H1 (cell line): ENCODE measurements at regions not wholly inside any gene's neighbourhood (a gene's known extent, or its start where the extent isn't known, plus 50 kb on each side); places are given as distances from the start of the nearest gene placed in this dataset.

ENCODE experiments used
- SIRT6 ChIP-seq: IDR thresholded peaks from one replicate; pipeline ENCODE4 v1.7.1; 2012; ENCODE audit warnings: low read length, inconsistent platforms
- ZNF274 ChIP-seq: IDR thresholded peaks from 2 replicates; pipeline ENCODE4 v1.7.0; 2012; ENCODE audit warnings: low read length, borderline replicate concordance; ENCODE audit errors: extremely low read depth
- TF ChIP-seq, protein P1 (sequence below), 3 experiments: IDR thresholded peaks; 1 replicate in 2 of 3; 2 replicates in 1 of 3; pipeline versions ENCODE4 v1.5.1 to v1.6.1; 2011; ENCODE audit warnings: low read length in 3 of 3, mild to moderate bottlenecking in 3 of 3, inconsistent platforms in 2 of 3, low read depth in 1 of 3, moderate library complexity in 1 of 3; ENCODE audit not compliant: insufficient read depth in 1 of 3; ENCODE audit errors: control extremely low read depth in 1 of 3

DNA sequence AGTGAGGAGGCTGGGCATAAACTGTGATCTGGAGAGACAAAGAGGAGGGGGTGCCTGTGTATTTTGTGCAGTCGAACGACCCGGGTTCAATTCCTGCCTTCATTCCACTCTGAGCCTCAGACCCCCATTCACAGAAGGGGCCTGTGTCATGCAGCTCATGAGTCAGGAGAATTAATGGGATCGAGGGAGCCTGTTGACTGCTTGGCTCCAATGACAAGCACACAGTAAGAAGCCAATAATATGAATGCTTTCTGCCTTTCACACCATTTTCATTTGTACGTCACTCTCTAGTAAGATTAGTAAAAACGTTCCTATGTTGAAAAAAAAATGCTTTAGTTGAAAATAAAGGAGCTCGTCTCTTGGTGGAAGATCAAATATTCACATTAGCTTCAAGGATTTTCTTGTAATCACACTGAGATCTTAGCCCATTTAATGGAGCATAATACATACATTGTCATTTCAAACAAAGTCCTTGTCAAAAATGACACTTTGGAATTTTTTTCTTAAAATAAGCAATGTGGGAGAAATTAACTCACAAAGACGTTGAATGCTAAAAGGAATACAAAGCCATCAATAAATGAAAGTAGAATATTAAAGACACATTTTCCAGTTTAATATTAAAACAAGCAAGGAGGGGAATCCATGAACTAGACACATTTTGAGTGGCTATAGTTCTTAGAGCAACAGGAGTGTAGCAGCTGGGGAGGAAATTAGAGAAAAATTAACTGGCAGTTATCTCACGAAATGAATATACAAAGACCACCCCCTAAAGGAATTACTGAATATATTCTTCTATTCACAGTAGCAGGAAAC, 246.7 kb upstream of the AFDN start (continued):
- TF ChIP-seq SIRT6 (no peak), ZNF274 (no peak)
- TF ChIP-seq, protein P1, sequence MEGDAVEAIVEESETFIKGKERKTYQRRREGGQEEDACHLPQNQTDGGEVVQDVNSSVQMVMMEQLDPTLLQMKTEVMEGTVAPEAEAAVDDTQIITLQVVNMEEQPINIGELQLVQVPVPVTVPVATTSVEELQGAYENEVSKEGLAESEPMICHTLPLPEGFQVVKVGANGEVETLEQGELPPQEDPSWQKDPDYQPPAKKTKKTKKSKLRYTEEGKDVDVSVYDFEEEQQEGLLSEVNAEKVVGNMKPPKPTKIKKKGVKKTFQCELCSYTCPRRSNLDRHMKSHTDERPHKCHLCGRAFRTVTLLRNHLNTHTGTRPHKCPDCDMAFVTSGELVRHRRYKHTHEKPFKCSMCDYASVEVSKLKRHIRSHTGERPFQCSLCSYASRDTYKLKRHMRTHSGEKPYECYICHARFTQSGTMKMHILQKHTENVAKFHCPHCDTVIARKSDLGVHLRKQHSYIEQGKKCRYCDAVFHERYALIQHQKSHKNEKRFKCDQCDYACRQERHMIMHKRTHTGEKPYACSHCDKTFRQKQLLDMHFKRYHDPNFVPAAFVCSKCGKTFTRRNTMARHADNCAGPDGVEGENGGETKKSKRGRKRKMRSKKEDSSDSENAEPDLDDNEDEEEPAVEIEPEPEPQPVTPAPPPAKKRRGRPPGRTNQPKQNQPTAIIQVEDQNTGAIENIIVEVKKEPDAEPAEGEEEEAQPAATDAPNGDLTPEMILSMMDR (IDR thresholded peaks at IDR 0.05; ENCODE audit: control extremely low read depth in 1 of 3, insufficient read depth in 1 of 3, low read depth in 1 of 3, low read length in 3 of 3) = no peak
